GM06990 (cell line): ENCODE measurements at regions not wholly inside any gene's neighbourhood (a gene's known extent, or its start where the extent isn't known, plus 50 kb on each side); places are given as distances from the start of the nearest gene placed in this dataset.

ENCODE experiments used
- DNase-seq: peaks from one replicate; pipeline ENCODE4 v3.0.0-alpha.2; 2011; ENCODE audit not compliant: insufficient read length; ENCODE audit errors: extremely low read depth
- H3K27me3 ChIP-seq: replicated peaks from 2 replicates; pipeline ENCODE4 v1.6.0; 2011; ENCODE audit warnings: low read length; ENCODE audit not compliant: control insufficient read depth, insufficient read depth
- H3K36me3 ChIP-seq: 2 replicates; pipeline ENCODE4 v1.5.1; 2011; ENCODE audit warnings: low read length; ENCODE audit not compliant: control insufficient read depth, insufficient read depth
- H3K4me3 ChIP-seq: replicated peaks from 2 replicates; pipeline ENCODE4 v1.5.1; 2011; ENCODE audit warnings: low read depth, mild to moderate bottlenecking, control low read depth, low read length
- CTCF ChIP-seq: IDR thresholded peaks from 2 replicates; pipeline ENCODE4 v1.5.1; 2011; ENCODE audit warnings: low read length, control low read depth, mild to moderate bottlenecking, inconsistent platforms; ENCODE audit not compliant: insufficient read depth, poor library complexity, severe bottlenecking

GRCh38 chr6:98724537-98724936, 109.8 kb upstream of the POU3F2 start:
- Histone ChIP-seq H3K4me3 (no peak overlapping the region), H3K36me3 (no peaks in the 10 kb centered on the region), H3K27me3 (no peaks in the 10 kb centered on the region; the same call in 1 of the 2 replicates)
- no peak for DNase-seq
- no peak for TF ChIP-seq CTCF

- H3K36me3 ChIP-seq, result no peaks in the 10 kb centered on the region
- TF ChIP-seq CTCF, result no peak
- no peaks in the 10 kb centered on the region for H3K27me3 ChIP-seq
- DNase-seq, result no peak
- no peak overlapping the region for H3K4me3 ChIP-seq
Observed at GRCh38 chr6:98747273-98747672, 87.1 kb upstream of the POU3F2 start.

- no peaks in the 10 kb centered on the region for H3K36me3 ChIP-seq
- no peaks in the 10 kb centered on the region for H3K27me3 ChIP-seq
- DNase-seq, result no peak
- H3K4me3 ChIP-seq, result no peak overlapping the region
- no peak for TF ChIP-seq CTCF
Observed at GRCh38 chr6:98747960-98748359, 86.4 kb upstream of the POU3F2 start.

GRCh38 chr6:98759459-98759858, 74.9 kb upstream of the POU3F2 start:
- Histone ChIP-seq H3K27me3 (no peaks in the 10 kb centered on the region; the same call in 1 of the 2 replicates), H3K4me3 (no peak overlapping the region), H3K36me3 (no peaks in the 10 kb centered on the region)
- TF ChIP-seq CTCF, result no peak
- DNase-seq, result no peak

GRCh38 chr6:98764373-98764911, 69.9 kb upstream of the POU3F2 start:
- no peak for DNase-seq
- TF ChIP-seq CTCF, result no peak
- Histone ChIP-seq H3K27me3 (no peaks in the 10 kb centered on the region), H3K36me3 (no peaks in the 10 kb centered on the region), H3K4me3 (no peak overlapping the region)

- H3K27me3 ChIP-seq, result no peaks in the 10 kb centered on the region
- H3K36me3 ChIP-seq, result no peaks in the 10 kb centered on the region
- H3K4me3 ChIP-seq, result no peak overlapping the region
- no peak for DNase-seq
- peak; percentile 35 for TF ChIP-seq CTCF
Observed at GRCh38 chr6:98769546-98769945, 64.8 kb upstream of the POU3F2 start.
